DOHH2 (cell line): ENCODE measurements at regions not wholly inside any gene's neighbourhood (a gene's known extent, or its start where the extent isn't known, plus 50 kb on each side); places are given as distances from the start of the nearest gene placed in this dataset.

ENCODE experiments used
- H3F3A ChIP-seq: fragments of 200-600 bp; sonication (generic), shearing (Covaris generic); 2 replicates; pipeline ENCODE4 v1.6.0; 2016; ENCODE audit warnings: antibody characterized with exemption, mild to moderate bottlenecking; ENCODE audit not compliant: control insufficient read depth, insufficient read depth
- H3K27ac ChIP-seq: fragments of 200-600 bp; sonication (generic); 2 replicates; pipeline ENCODE4 v1.5.1; 2014; ENCODE audit warnings: low read depth, mild to moderate bottlenecking, low read length, moderate library complexity
- H3K27me3 ChIP-seq: fragments of 200-600 bp; sonication (generic); 2 replicates; pipeline ENCODE4 v1.6.1; 2014; ENCODE audit warnings: mild to moderate bottlenecking, low read length, mixed read lengths; ENCODE audit not compliant: control insufficient read depth
- H3K36me3 ChIP-seq: fragments of 200-600 bp; sonication (generic); 2 replicates; pipeline ENCODE4 v1.6.1; 2014; ENCODE audit warnings: mild to moderate bottlenecking, low read length, moderate library complexity, mixed read lengths; ENCODE audit not compliant: control insufficient read depth
- H3K4me1 ChIP-seq: fragments of 200-600 bp; sonication (generic); 2 replicates; pipeline ENCODE4 v1.6.1; 2014; ENCODE audit warnings: mild to moderate bottlenecking, low read length, mixed read lengths; ENCODE audit not compliant: control insufficient read depth
- H3K4me2 ChIP-seq: fragments of 200-600 bp; sonication (generic); 2 replicates; pipeline ENCODE4 v1.6.0; 2014; ENCODE audit warnings: mild to moderate bottlenecking, low read length, moderate library complexity
- H3K4me3 ChIP-seq: fragments of 200-600 bp; sonication (generic); 2 replicates; pipeline ENCODE4 v1.5.1; 2014; ENCODE audit warnings: mild to moderate bottlenecking, low read length, mixed read lengths
- H3K79me2 ChIP-seq: fragments of 200-600 bp; sonication (generic); 2 replicates; pipeline ENCODE4 v1.6.1; 2014; ENCODE audit warnings: mild to moderate bottlenecking, low read length, mixed read lengths; ENCODE audit not compliant: control insufficient read depth
- H3K9me2 ChIP-seq: fragments of 200-600 bp; sonication (generic); replicated peaks from 2 replicates; pipeline ENCODE4 v1.6.1; 2014; ENCODE audit warnings: mild to moderate bottlenecking, low read length, mixed read lengths; ENCODE audit not compliant: control insufficient read depth
- H3K9me3 ChIP-seq: fragments of 200-600 bp; sonication (generic); 2 replicates; pipeline ENCODE4 v1.6.1; 2014; ENCODE audit warnings: antibody characterized with exemption, low read length, mixed read lengths; ENCODE audit not compliant: control insufficient read depth, insufficient read depth
- H4K20me1 ChIP-seq: fragments of 200-600 bp; sonication (generic); 2 replicates; pipeline ENCODE4 v1.6.0; 2014; ENCODE audit warnings: low read depth, mild to moderate bottlenecking, antibody characterized with exemption, low read length, moderate library complexity; ENCODE audit not compliant: control insufficient read depth, insufficient read depth
- CTCF ChIP-seq: fragments of 200-600 bp; sonication (generic); IDR thresholded peaks from one replicate; pipeline ENCODE4 v1.5.1; 2014; ENCODE audit warnings: antibody characterized with exemption, mild to moderate bottlenecking, low read depth, low read length; ENCODE audit not compliant: poor library complexity, severe bottlenecking
- EZH2phosphoT487 ChIP-seq: fragments of 200-600 bp; sonication (generic); IDR thresholded peaks from 2 replicates; pipeline ENCODE4 v1.6.1; 2017; ENCODE audit warnings: borderline replicate concordance, mild to moderate bottlenecking, antibody characterized with exemption, low read length, moderate library complexity, mixed read lengths

DNA sequence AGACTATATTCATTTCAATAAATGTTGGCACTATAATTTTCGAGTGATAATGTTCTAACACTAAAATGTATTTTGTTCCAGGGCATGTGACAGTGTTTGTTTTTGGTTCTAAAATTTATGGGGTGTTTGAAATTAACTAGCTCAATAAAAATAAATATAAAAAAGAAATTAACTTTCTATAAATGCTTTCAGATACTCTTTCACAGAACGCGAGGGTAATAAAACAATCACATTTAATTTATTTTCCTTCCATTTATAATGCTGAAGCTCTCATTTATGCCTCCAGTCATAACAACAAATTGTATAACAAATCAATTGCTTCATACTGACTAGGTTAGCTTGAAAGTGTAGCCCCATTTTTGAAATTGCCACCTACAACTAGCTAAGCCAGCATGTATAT, 122.4 kb upstream of the GPM6A start:
- Histone ChIP-seq H3K9me2 (no peaks in the 10 kb centered on the region), H3K4me2 (no peak overlapping the region), H3F3A (no peaks in the 10 kb centered on the region), H3K36me3 (no peaks in the 10 kb centered on the region), H3K27me3 (no peaks in the 10 kb centered on the region), H4K20me1 (no peaks in the 10 kb centered on the region), H3K4me1 (no peaks in the 10 kb centered on the region), H3K4me3 (no peak overlapping the region), H3K79me2 (no peaks in the 10 kb centered on the region), H3K27ac (no peak overlapping the region), H3K9me3 (no peaks in the 10 kb centered on the region)
- TF ChIP-seq EZH2phosphoT487 (no peak), CTCF (no peak)

DNA sequence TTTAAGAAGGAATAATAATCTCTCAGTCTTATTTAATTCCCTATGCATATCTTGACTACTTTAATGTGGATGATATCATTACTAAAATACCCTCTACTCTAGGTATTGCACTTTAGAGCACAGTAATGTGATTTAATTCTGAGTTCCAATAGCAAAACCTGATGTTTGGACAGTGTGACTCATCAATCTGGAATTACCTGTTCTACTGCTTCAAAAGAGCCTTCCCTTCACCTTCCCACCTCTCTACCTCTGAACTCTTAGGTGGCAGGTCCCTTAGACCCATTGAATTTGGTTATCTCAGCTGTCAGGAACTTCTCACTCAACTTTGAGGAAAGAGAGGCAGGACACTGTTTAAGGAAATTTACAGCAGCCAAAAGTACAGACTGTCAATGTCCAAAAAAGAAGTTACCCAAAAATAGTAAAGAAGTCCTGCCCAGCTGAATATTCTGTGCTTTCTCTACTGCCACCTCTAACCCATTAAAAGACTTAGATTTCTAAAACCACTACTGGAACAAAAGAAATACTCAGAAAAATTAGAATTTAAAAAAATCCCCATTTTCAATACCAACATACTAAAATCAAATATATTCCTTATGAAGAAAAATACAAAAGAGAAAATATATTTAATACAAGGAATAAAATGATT, 123.1 kb upstream of the GPM6A start:
- no peaks in the 10 kb centered on the region for H3K9me2 ChIP-seq
- no peak overlapping the region for H3K4me2 ChIP-seq
- no peaks in the 10 kb centered on the region for H3F3A ChIP-seq
- TF ChIP-seq EZH2phosphoT487 (no peak), CTCF (no peak)
- no peaks in the 10 kb centered on the region for H3K27me3 ChIP-seq
- H3K4me3 ChIP-seq = no peak overlapping the region
- H3K27ac ChIP-seq = no peak overlapping the region
- H3K36me3 ChIP-seq = no peaks in the 10 kb centered on the region
- H4K20me1 ChIP-seq = no peaks in the 10 kb centered on the region
- no peaks in the 10 kb centered on the region for H3K9me3 ChIP-seq
- no peaks in the 10 kb centered on the region for H3K4me1 ChIP-seq
- no peaks in the 10 kb centered on the region for H3K79me2 ChIP-seq

DNA sequence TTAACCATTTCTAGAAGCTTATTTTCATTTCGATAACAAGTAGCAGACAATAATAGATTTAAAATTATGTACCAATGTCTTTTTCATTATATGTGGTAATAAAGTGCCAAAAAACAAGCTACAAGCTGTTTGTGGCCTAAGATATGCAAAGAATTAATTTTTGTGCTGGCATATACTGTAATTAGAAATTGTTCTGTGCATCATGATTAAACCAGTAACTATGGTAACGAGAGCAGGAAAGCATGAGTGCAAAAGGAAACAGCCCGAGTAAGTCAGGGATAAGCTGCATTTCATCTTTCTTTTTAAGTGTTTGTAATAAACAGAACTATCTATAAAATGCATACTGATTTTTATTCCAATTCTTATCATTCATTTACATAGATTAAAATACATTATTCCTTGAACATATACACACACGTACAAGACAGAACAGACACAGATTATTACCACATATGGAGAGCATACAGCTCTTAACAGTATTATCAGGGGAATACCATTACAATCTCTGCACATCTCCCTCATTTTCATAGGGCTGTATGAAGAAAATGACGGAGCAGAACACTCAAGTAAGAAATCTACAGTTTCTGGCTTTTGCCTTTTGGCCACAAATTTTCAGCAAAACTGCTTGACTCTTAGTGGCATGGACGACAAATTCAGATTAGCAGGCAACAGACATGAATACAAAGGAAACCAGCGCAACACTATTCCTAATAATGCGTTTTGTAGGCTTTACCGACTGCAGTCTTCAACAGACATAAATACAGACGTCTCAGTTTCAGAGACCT, 121.3 kb upstream of the WDR17 start:
- no peak overlapping the region for H3K4me2 ChIP-seq
- no peak overlapping the region for H3K27ac ChIP-seq
- no peaks in the 10 kb centered on the region for H3K9me2 ChIP-seq
- H3K4me1 ChIP-seq = peaks cover 10% of the 10 kb centered on the region
- H3K4me3 ChIP-seq = no peak overlapping the region
- no peaks in the 10 kb centered on the region for H3F3A ChIP-seq
- no peak for TF ChIP-seq EZH2phosphoT487
- TF ChIP-seq CTCF = no peak
- no peaks in the 10 kb centered on the region for H3K27me3 ChIP-seq
- H3K36me3 ChIP-seq = no peaks in the 10 kb centered on the region
- no peaks in the 10 kb centered on the region for H4K20me1 ChIP-seq
- H3K9me3 ChIP-seq = no peaks in the 10 kb centered on the region
- H3K79me2 ChIP-seq = no peaks in the 10 kb centered on the region
